Urinary bladder (tissue), 3 donors: ENCODE measurements at regions not wholly inside any gene's neighbourhood (a gene's known extent, or its start where the extent isn't known, plus 50 kb on each side); places are given as distances from the start of the nearest gene placed in this dataset.

ENCODE experiments used
- DNase-seq: peaks from one replicate; pipeline ENCODE4 v3.0.0-alpha.2; 2015; ENCODE audit errors: extremely low spot score
- H3K27ac ChIP-seq: one replicate; pipeline ENCODE4 v1.5.1; 2013; ENCODE audit warnings: low read depth, mild to moderate bottlenecking, moderate library complexity
- H3K36me3 ChIP-seq: one replicate; pipeline ENCODE4 v1.6.1; 2013; ENCODE audit warnings: mild to moderate bottlenecking, moderate library complexity; ENCODE audit not compliant: insufficient read depth
- H3K4me1 ChIP-seq: one replicate; pipeline ENCODE4 v1.6.1; 2013; ENCODE audit warnings: mild to moderate bottlenecking, moderate library complexity; ENCODE audit not compliant: insufficient read depth
- H3K4me3 ChIP-seq: one replicate; pipeline ENCODE4 v1.5.1; 2013; ENCODE audit warnings: low read depth, low read length
- WGBS: extraction: QIAGEN DNeasy Blood & Tissue Kit; methylation state at CpG from one replicate; pipeline ENCODE4 v1.1.7; 2013; 5-methylcytosine and 5-hydroxymethylcytosine counted together
- donor health status: healthy with polysubstance abuse.
- donor health status: healthy.

- no peak for DNase-seq
- no peak overlapping the region for H3K27ac ChIP-seq
- H3K4me1 ChIP-seq: no peaks in the 10 kb centered on the region
- H3K36me3 ChIP-seq: no peaks in the 10 kb centered on the region
- H3K4me3 ChIP-seq: no peak overlapping the region
- 80% methylated on average over 19 of the region's 19 CpGs for WGBS
Observed at GRCh38 chr5:3320317-3320875, 275.2 kb upstream of the IRX1 start.

- no peaks in the 10 kb centered on the region for H3K4me1 ChIP-seq
- H3K27ac ChIP-seq: no peak overlapping the region
- H3K4me3 ChIP-seq: no peak overlapping the region
- DNase-seq: no peak
- no peaks in the 10 kb centered on the region for H3K36me3 ChIP-seq
- 61% methylated on average over 10 of the region's 10 CpGs for WGBS
Observed at GRCh38 chr5:3317051-3317795, 278.4 kb upstream of the IRX1 start.

DNA sequence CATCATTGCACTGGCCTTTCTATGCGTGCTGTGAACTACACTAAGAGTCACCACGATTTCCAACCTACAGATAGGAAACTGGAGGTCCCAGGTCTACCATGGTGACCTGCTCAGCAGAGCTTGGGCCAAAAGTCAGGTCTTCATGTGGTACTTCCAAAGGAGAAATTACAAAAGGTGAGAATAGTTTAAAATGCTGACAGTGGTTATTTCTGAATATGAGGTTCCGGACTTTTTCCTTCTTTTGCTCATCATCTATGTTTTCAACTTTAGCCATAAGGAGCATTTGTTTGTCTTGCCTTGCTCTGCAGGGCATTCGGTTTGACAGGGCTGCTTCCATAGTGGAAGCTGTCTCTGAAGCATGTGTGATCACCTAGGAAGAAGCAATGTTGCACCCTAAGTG, 282.1 kb upstream of the IRX1 start:
- no peaks in the 10 kb centered on the region for H3K4me1 ChIP-seq
- H3K36me3 ChIP-seq: no peaks in the 10 kb centered on the region
- WGBS: 86% methylated on average over 4 of the region's 4 CpGs
- no peak overlapping the region for H3K27ac ChIP-seq
- DNase-seq: no peak
- H3K4me3 ChIP-seq: no peak overlapping the region

DNA sequence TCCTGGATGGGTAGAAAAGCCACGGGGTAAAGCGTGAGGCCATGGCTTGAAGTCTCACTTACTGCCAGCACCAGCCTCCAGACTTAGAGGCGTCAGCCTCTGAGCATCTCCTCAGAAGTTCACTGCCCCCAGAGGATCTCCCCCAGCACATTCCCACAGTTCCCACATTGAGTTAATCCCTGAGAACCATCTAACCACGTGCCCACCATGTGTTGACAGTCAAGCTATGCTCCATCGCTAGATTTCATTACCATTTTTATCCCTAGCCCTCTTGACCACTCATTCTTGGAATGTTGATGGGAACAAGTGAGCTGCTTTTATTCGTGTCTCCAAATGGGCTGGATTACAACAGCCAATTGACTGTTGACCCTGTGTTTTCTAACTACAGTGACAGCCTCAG, 283.3 kb upstream of the IRX1 start:
- no peak for DNase-seq
- no peaks in the 10 kb centered on the region for H3K4me1 ChIP-seq
- 86% methylated on average over 6 of the region's 6 CpGs for WGBS
- H3K27ac ChIP-seq: no peak overlapping the region
- no peak overlapping the region for H3K4me3 ChIP-seq
- H3K36me3 ChIP-seq: no peaks in the 10 kb centered on the region

GRCh38 chr5:3311433-3311832, 284.2 kb upstream of the IRX1 start:
- H3K27ac ChIP-seq: no peak overlapping the region
- DNase-seq: no peak
- no peaks in the 10 kb centered on the region for H3K36me3 ChIP-seq
- H3K4me3 ChIP-seq: no peak overlapping the region
- H3K4me1 ChIP-seq: no peaks in the 10 kb centered on the region
- WGBS: 79% methylated on average over 8 of the region's 8 CpGs

- WGBS: 68% methylated on average over 26 of the region's 26 CpGs
- H3K4me1 ChIP-seq: no peaks in the 10 kb centered on the region
- no peaks in the 10 kb centered on the region for H3K36me3 ChIP-seq
- no peak overlapping the region for H3K4me3 ChIP-seq
- DNase-seq: peak; percentile 20
- H3K27ac ChIP-seq: no peak overlapping the region
Observed at GRCh38 chr5:3310541-3311261, 284.9 kb upstream of the IRX1 start.

DNA sequence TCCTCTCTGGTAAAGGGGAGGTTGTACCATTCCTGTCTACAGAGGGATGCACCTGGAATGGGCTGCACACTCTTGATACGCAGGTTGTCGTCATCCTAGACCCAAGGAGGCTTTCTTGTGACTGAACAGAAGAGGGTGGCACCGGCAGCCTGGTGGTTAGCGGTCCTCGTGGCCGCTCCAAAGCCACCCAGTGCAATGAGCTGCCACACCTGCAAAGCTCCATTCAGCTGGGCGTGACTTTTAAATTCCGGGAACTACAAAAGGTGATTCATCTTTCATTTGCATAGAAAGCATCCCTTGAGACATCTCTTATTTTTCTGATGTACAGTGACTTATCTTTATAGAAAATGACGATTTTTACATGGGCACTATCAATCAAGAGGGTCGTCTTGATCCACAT, 286.1 kb upstream of the IRX1 start:
- H3K27ac ChIP-seq: no peak overlapping the region
- no peaks in the 10 kb centered on the region for H3K4me1 ChIP-seq
- no peak for DNase-seq
- WGBS: 83% methylated on average over 10 of the region's 10 CpGs
- H3K36me3 ChIP-seq: no peaks in the 10 kb centered on the region
- H3K4me3 ChIP-seq: no peak overlapping the region

DNA sequence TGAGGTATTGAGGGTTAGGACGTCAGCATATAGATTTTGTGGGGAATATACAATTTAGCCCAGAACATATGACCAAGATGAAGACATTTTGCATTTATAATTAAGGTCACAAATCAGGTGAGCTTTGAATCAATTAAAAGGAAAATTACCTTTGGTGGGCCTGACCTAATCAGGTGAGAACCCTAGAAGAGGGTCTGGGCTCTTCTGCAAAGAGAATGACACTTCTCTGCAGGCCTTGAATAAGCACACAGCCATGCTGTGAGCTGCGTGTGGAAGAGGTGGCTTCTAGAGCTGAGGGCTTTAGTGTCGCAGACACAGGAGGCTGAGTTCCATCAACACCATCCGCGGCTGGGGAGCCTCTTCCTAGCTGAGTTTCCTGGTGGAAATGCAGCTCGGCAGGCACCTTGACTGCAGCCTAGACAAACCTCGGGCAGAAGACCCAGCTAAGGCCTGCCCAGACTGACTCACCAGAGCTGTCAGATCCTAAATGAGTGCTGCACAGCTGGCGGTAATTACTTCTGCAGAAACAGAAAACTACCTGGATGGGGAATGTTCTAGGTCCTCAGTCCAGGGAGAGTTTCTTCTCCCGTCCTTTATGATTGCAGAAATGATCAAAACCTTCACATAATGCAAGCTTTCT, 287.5 kb upstream of the IRX1 start:
- Histone ChIP-seq H3K4me1 (no peaks in the 10 kb centered on the region), H3K4me3 (no peak overlapping the region), H3K27ac (no peak overlapping the region), H3K36me3 (no peaks in the 10 kb centered on the region)
- no peak for DNase-seq
- WGBS: 74% methylated on average over 9 of the region's 9 CpGs

DNA sequence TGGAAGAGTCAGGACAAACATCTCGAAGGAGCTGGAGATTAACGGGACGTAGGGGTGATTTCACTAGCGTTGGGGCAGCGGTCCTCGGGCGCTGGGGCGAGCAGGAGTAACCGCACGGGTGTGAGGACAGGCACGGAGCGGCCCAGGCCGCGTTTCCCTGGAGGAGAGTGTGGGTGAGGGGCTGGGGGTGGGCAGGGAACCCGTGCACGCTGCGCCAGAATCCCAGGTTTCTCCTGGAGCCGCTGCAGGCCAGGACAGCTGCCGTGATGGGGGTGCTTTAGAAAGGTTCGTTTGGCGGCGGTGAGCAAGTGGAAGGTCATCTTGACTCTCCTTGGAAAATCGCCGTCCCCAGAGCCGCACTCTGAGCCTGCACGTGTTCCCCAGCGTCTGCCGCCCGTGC, 290.2 kb upstream of the IRX1 start:
- H3K36me3 ChIP-seq: no peaks in the 10 kb centered on the region
- no peak overlapping the region for H3K4me3 ChIP-seq
- H3K4me1 ChIP-seq: no peaks in the 10 kb centered on the region
- no peak for DNase-seq
- no peak overlapping the region for H3K27ac ChIP-seq
- WGBS: 85% methylated on average over 29 of the region's 29 CpGs

GRCh38 chr5:3304346-3304745, 291.3 kb upstream of the IRX1 start:
- 90% methylated on average over 10 of the region's 10 CpGs for WGBS
- no peak overlapping the region for H3K4me3 ChIP-seq

DNA sequence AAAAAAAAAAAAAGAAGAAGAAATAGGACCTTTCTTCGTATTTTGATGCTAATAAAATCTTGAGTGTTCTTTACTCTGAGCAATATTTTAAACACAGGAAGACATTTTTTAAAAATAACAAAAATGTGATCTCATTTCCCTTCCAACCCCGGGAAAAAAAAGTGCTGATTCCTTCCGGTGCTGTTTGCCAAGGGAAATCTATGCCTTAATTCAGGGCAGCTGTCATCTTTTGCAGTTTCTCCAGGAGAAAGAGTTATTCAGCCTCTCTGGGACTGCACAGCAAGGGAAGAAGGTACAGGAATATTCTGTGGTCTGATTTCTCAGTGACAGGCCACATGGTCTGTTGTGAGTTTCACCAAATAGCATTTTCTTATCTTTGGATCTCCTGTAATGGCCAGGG, 291.9 kb upstream of the IRX1 start:
- no peaks in the 10 kb centered on the region for H3K36me3 ChIP-seq
- no peak overlapping the region for H3K4me3 ChIP-seq
- peak; percentile 33 for DNase-seq
- no peaks in the 10 kb centered on the region for H3K4me1 ChIP-seq
- H3K27ac ChIP-seq: no peak overlapping the region
- 16% methylated on average over 3 of the region's 3 CpGs for WGBS

More at GRCh38 chr5:3304346-3304745, 291.3 kb upstream of the IRX1 start:
- no peaks in the 10 kb centered on the region for H3K36me3 ChIP-seq
- DNase-seq: no peak
- no peak overlapping the region for H3K27ac ChIP-seq
- H3K4me1 ChIP-seq: no peaks in the 10 kb centered on the region

- WGBS: 30% methylated on average over 1 of the region's 1 CpG
- Histone ChIP-seq H3K36me3 (no peaks in the 10 kb centered on the region), H3K4me3 (no peak overlapping the region), H3K4me1 (no peaks in the 10 kb centered on the region), H3K27ac (no peak overlapping the region)
- DNase-seq: no peak
Observed at GRCh38 chr5:3302228-3302627, 293.4 kb upstream of the IRX1 start.

- no peaks in the 10 kb centered on the region for H3K4me1 ChIP-seq
- H3K36me3 ChIP-seq: no peaks in the 10 kb centered on the region
- H3K4me3 ChIP-seq: no peak overlapping the region
- no peak overlapping the region for H3K27ac ChIP-seq
- WGBS: 60% methylated on average over 10 of the region's 10 CpGs
- DNase-seq: no peak
Observed at GRCh38 chr5:3301306-3301705, 294.3 kb upstream of the IRX1 start.

DNA sequence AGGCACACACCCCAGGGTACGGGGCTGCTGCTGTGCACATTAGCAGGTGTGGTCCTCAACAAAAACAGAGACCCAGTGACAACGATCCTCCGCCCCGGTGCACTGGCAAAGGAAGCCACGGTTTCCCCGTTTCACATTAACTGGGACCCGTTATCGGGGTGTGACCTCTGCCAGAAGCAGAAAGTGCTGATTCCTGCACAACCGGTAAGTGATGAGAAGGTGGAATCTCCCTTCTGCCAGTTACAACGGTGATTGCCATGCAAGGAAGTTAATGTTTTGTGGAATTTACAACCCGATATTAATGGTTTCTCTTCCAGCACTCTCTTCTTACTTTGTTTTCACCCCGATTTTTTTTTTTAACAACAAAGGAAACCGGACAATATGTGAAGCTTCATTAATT, 294.9 kb upstream of the IRX1 start:
- WGBS: 63% methylated on average over 13 of the region's 13 CpGs
- H3K4me3 ChIP-seq: no peak overlapping the region
- no peaks in the 10 kb centered on the region for H3K36me3 ChIP-seq
- DNase-seq: no peak
- no peaks in the 10 kb centered on the region for H3K4me1 ChIP-seq
- H3K27ac ChIP-seq: no peak overlapping the region
